Ishikawa (cell line): ENCODE measurements at regions not wholly inside any gene's neighbourhood (a gene's known extent, or its start where the extent isn't known, plus 50 kb on each side); places are given as distances from the start of the nearest gene placed in this dataset.

Source experiments
- CEBPB ChIP-seq: IDR thresholded peaks from 2 replicates; pipeline ENCODE4 v1.6.1; 2012
- CREB1 ChIP-seq: IDR thresholded peaks from 2 replicates; pipeline ENCODE4 v1.6.1; 2012; ENCODE audit warnings: low read depth
- EGR1 ChIP-seq: IDR thresholded peaks from 2 replicates; pipeline ENCODE4 v1.6.1; 2012
- EP300 ChIP-seq: IDR thresholded peaks from 2 replicates; pipeline ENCODE4 v1.6.1; 2012; ENCODE audit warnings: borderline replicate concordance
- FOXM1 ChIP-seq: IDR thresholded peaks from 2 replicates; pipeline ENCODE4 v1.6.1; 2012; ENCODE audit warnings: low read depth, borderline replicate concordance
- MAX ChIP-seq: IDR thresholded peaks from 2 replicates; pipeline ENCODE4 v1.6.1; 2012
- NFIC ChIP-seq: IDR thresholded peaks from 2 replicates; pipeline ENCODE4 v1.6.1; 2012
- RAD21 ChIP-seq: IDR thresholded peaks from 2 replicates; pipeline ENCODE4 v1.6.1; 2012; ENCODE audit warnings: low read depth
- REST ChIP-seq: IDR thresholded peaks from 2 replicates; pipeline ENCODE4 v1.6.1; 2012; ENCODE audit warnings: low read depth, mild to moderate bottlenecking
- TAF1 ChIP-seq: IDR thresholded peaks from 2 replicates; pipeline ENCODE4 v1.6.1; 2012; ENCODE audit warnings: low read depth, mild to moderate bottlenecking
- TCF12 ChIP-seq: IDR thresholded peaks from 2 replicates; pipeline ENCODE4 v1.6.1; 2012; ENCODE audit warnings: low read depth
- TEAD4 ChIP-seq: IDR thresholded peaks from 2 replicates; pipeline ENCODE4 v1.6.1; 2012
- USF1 ChIP-seq: IDR thresholded peaks from 2 replicates; pipeline ENCODE4 v1.6.1; 2012
- YY1 ChIP-seq: IDR thresholded peaks from 2 replicates; pipeline ENCODE4 v1.6.1; 2012; ENCODE audit warnings: low read depth
- ZBTB7A ChIP-seq: IDR thresholded peaks from 2 replicates; pipeline ENCODE4 v1.6.1; 2012; ENCODE audit warnings: low read depth

- no peak for TF ChIP-seq YY1
- no peak for TF ChIP-seq NFIC
- no peak for TF ChIP-seq FOXM1
- no peak for TF ChIP-seq RAD21
- TF ChIP-seq TAF1: no peak
Measured at GRCh38 chr12:116365606-116366455, 88.3 kb upstream of the MED13L start.

- TF ChIP-seq USF1: no peak
- no peak for TF ChIP-seq NFIC
- no peak for TF ChIP-seq ZBTB7A
- TF ChIP-seq REST: no peak
- no peak for TF ChIP-seq FOXM1
- no peak for TF ChIP-seq CREB1
- no peak for TF ChIP-seq TEAD4
- no peak for TF ChIP-seq EP300
- TF ChIP-seq EGR1: no peak
- no peak for TF ChIP-seq RAD21
- TF ChIP-seq MAX: no peak
- TF ChIP-seq CEBPB: no peak
- TF ChIP-seq TAF1: no peak
- TF ChIP-seq TCF12: no peak
- TF ChIP-seq YY1: no peak
Measured at GRCh38 chr12:116366456-116366776, 88.9 kb upstream of the MED13L start.

- no peak for TF ChIP-seq TAF1
- TF ChIP-seq CEBPB: no peak
- no peak for TF ChIP-seq RAD21
- TF ChIP-seq ZBTB7A: no peak
- TF ChIP-seq YY1: no peak
- TF ChIP-seq TEAD4: no peak
- TF ChIP-seq EGR1: no peak
- no peak for TF ChIP-seq REST
- TF ChIP-seq EP300: no peak
- TF ChIP-seq FOXM1: no peak
- no peak for TF ChIP-seq TCF12
- no peak for TF ChIP-seq NFIC
- no peak for TF ChIP-seq CREB1
- TF ChIP-seq MAX: no peak
- no peak for TF ChIP-seq USF1
Measured at GRCh38 chr12:116366824-116367223, 89.3 kb upstream of the MED13L start.

- TF ChIP-seq CEBPB (no peak), USF1 (no peak), REST (no peak), RAD21 (no peak), EP300 (no peak), TEAD4 (no peak), YY1 (no peak), NFIC (no peak), CREB1 (no peak)
Measured at GRCh38 chr12:116368196-116369194, 91.0 kb upstream of the MED13L start.
